Activated CD4-positive, alpha-beta T cell treated with anti-CD3 and anti-CD28 coated beads, Interleukin-2, amount 10 ng/mL, durations not matched to agents 7 days and 5 days (primary cell): ENCODE measurements at regions not wholly inside any gene's neighbourhood (a gene's known extent, or its start where the extent isn't known, plus 50 kb on each side); places are given as distances from the start of the nearest gene placed in this dataset.
"Not testable (repeated sequence)": the region's sequence is repeated elsewhere in the genome, so short reads cannot be mapped to it uniquely, and the experiment has no call there.

Experiments used
- CTCF ChIA-PET: fragments of 350-600 bp; sonication (Branson Sonifier 250); formaldehyde crosslinking; loops from one replicate; lab custom pipeline; 2021; ENCODE audit warnings: antibody characterized with exemption; lab: Charles Lee
- POLR2A ChIA-PET: fragments of 350-600 bp; sonication (Branson Sonifier 250); formaldehyde crosslinking; loops from one replicate; lab custom pipeline; 2021; ENCODE audit warnings: antibody characterized with exemption; lab: Charles Lee
- DNase-seq: peaks from one replicate; pipeline ENCODE4 v3.0.0-alpha.2; 2020
- H3K27ac Mint-ChIP-seq: one replicate; pipeline ENCODE4 v1.8.0; 2021; ENCODE audit warnings: mild to moderate bottlenecking, moderate library complexity, mixed read lengths
- H3K27me3 Mint-ChIP-seq: one replicate; pipeline ENCODE4 v1.8.0; 2021; ENCODE audit warnings: mixed read lengths
- H3K36me3 Mint-ChIP-seq: one replicate; pipeline ENCODE4 v1.8.0; 2021; ENCODE audit warnings: low read depth, mixed read lengths
- H3K4me1 Mint-ChIP-seq: one replicate; pipeline ENCODE4 v1.8.0; 2021; ENCODE audit warnings: mixed read lengths
- H3K4me3 Mint-ChIP-seq: one replicate; pipeline ENCODE4 v1.8.0; 2021; ENCODE audit warnings: mild to moderate bottlenecking, moderate library complexity, mixed read lengths
- H3K9me3 Mint-ChIP-seq: one replicate; pipeline ENCODE4 v1.8.0; 2021; ENCODE audit warnings: mixed read lengths

DNA sequence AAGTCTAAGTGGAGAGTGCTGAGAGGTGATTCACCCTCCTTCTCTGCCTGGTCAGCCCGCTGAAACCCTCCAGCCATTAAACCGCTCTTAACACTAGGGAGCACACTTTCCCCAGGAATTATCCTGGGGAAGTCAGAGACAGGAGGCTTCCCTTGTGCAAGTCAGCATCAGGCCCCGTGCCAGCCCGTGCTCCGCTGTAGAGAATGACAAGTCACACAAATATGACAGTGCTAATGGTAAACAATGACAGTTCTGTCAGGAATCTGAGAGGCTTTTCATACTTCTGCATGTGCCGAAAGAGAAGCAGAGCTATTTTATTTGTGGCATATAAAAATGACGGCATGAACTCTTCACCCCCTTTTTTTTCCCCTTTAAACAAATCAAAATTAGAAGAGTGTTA lies 816.9 kb upstream of the SLC10A2 start:
- H3K27ac Mint-ChIP-seq: no peak overlapping the region
- POLR2A ChIA-PET: no interaction called here
- H3K4me1 Mint-ChIP-seq: no peaks in the 10 kb centered on the region
- H3K9me3 Mint-ChIP-seq: no peaks in the 10 kb centered on the region
- no peak overlapping the region for H3K4me3 Mint-ChIP-seq
- CTCF ChIA-PET: no interaction called here
- no peaks in the 10 kb centered on the region for H3K36me3 Mint-ChIP-seq
- H3K27me3 Mint-ChIP-seq: no peaks in the 10 kb centered on the region
- DNase-seq: no peak

DNA sequence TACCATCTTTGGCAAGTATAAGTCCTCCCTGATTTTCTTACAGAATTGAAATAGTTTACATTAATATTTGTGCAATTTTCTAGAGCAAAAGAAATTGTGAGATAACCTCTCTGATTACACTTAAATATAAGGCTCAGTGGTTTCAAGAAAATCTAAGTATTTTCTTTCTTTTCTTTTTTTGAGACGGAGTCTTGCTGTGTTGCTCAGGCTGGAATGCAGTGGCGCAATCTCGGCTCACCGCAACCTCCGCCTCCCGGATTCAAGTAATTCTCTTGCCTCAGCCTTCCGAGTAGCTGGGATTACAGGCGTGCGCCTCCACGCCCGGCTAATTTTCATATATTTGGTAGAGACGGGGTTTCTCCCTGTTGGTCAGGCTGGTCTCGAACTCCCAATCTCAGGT lies 813.9 kb upstream of the SLC10A2 start:
- DNase-seq, H3K4me3 Mint-ChIP-seq: not testable (repeated sequence)

DNA sequence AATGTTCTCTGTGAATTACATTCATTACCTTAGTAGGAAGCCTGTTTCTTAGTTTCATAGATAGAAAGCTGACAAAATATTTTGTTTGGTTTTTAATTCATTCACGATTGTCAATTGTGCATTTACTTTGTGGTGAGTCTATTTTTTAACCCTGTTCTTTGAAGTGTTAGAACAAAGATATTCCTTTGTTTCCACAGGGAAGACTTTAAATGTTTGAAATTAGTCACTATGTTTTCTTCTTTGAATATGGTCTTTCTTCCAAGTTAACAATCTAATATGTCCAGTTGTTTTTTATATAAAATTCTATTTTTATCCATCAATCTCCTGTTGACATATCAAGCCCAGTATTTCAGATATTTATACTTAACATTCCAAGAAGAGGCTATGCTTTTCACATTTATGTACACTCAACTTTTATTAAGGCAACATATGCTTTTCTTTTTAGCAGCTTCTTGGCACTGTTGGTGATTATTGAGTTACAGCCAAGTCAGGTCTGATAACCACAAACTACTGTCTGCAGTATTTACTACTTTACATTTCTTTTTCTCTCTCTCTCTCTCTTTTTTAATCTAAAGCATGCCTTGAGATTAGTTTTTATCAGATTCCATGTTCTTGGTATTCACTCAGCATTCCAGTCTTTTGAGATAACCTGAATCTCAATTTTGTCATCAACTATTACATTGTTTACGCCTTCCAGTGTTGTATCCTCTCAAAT lies 812.8 kb upstream of the SLC10A2 start:
- H3K27me3 Mint-ChIP-seq: no peaks in the 10 kb centered on the region
- H3K36me3 Mint-ChIP-seq: no peaks in the 10 kb centered on the region

More for the DNA sequence above, 813.9 kb upstream of the SLC10A2 start:
- H3K4me1 Mint-ChIP-seq, POLR2A ChIA-PET, H3K27me3 Mint-ChIP-seq, H3K9me3 Mint-ChIP-seq, H3K27ac Mint-ChIP-seq, CTCF ChIA-PET, H3K36me3 Mint-ChIP-seq: not testable (repeated sequence)

DNA sequence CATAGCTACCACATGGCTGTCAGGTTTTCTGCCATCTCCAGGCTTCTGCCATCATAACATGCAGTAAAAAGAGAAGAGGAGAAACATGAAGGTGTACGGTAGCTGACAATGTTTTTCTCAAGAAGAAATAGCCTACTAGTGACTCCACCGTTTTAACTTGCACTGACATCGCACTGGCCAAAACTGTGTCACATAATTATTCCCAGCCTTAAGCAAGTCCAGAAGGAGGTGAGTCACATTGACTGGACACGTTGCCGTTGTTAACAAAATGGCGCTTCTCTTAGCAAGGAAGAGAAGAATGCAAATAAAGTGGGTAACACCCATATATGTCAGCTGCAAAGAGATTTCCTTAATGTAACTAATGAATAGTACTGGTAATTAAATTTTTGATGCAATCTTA lies 810.4 kb upstream of the SLC10A2 start:
- Mint-ChIP-seq H3K36me3 (no peaks in the 10 kb centered on the region), H3K27ac (no peak overlapping the region), H3K27me3 (no peaks in the 10 kb centered on the region), H3K4me3 (no peak overlapping the region), H3K9me3 (no peaks in the 10 kb centered on the region), H3K4me1 (no peaks in the 10 kb centered on the region)
- DNase-seq: no peak
- ChIA-PET POLR2A (no interaction called here), CTCF (no interaction called here)

More for the DNA sequence above, 812.8 kb upstream of the SLC10A2 start:
- Mint-ChIP-seq H3K4me1 (no peaks in the 10 kb centered on the region), H3K27ac (no peak overlapping the region), H3K4me3 (no peak overlapping the region), H3K9me3 (no peaks in the 10 kb centered on the region)
- ChIA-PET CTCF (no interaction called here), POLR2A (no interaction called here)
- no peak for DNase-seq

DNA sequence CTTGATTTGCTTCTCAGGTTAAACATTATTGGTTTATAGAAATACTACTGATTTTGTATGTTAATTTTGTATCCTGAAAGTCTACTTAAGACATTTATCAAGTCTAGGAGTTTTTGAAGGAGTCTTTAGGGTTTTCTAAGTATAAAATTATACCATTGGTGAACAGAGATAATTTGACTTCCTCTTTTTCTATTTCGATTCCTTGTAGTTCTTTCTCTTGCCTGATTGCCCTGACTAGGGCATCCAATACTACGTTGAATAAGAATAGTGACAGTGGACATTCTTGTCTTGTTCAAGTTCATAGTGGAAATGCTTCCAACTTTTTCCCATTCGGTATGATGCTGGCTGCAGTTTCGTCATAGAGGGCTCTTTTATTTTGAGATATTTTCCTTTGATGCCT lies 807.5 kb upstream of the SLC10A2 start:
- Mint-ChIP-seq H3K36me3 (no peaks in the 10 kb centered on the region), H3K27me3 (no peaks in the 10 kb centered on the region), H3K4me1 (no peaks in the 10 kb centered on the region), H3K27ac (no peak overlapping the region), H3K4me3 (no peak overlapping the region), H3K9me3 (peaks cover 3% of the 10 kb centered on the region)
- ChIA-PET CTCF (no interaction called here), POLR2A (no interaction called here)
- no peak for DNase-seq

DNA sequence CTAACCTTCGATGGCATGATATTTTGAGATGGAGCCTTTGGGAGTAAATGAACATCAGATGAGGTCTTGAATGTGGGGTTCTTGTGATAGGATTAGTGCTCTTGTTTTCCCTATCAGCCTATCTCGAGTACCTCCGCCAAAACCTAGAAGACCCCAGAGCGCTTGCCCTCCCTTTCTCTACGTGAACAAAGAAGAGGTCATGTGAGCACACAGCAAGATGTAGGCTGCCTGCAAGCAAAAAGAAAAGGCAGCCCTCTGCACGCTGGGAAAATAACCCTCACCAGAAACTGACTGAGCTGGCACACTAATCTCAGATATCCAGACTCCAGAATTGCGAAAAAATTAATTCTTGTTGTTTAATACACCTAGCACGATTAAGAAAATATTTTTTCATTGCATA lies 799.8 kb upstream of the SLC10A2 start:
- POLR2A ChIA-PET: no interaction called here
- Mint-ChIP-seq H3K27me3 (no peaks in the 10 kb centered on the region), H3K9me3 (peaks cover 3% of the 10 kb centered on the region), H3K36me3 (no peaks in the 10 kb centered on the region), H3K4me1 (no peaks in the 10 kb centered on the region), H3K4me3 (no peak overlapping the region), H3K27ac (no peak overlapping the region)
- CTCF ChIA-PET: no interaction called here
- no peak for DNase-seq

DNA sequence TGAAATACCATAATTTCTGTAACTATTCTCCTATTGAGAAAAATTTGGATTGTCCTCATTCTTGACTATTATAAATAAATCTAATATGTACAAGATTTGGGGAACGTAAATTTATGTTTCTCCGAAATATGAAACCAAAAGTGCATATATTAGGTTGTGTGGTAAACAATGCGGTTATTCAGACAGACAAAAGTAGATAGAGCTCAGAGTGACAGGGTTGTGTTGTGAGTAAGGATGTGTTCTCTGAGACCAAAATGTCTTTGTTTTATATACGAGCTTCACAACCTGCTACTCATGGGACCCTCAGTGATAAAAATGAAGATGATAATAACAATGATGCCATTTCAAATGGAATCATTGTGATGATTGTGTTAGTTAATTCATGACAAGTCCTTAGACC lies 796.3 kb upstream of the SLC10A2 start:
- POLR2A ChIA-PET: no interaction called here
- no peak overlapping the region for H3K4me3 Mint-ChIP-seq

DNA sequence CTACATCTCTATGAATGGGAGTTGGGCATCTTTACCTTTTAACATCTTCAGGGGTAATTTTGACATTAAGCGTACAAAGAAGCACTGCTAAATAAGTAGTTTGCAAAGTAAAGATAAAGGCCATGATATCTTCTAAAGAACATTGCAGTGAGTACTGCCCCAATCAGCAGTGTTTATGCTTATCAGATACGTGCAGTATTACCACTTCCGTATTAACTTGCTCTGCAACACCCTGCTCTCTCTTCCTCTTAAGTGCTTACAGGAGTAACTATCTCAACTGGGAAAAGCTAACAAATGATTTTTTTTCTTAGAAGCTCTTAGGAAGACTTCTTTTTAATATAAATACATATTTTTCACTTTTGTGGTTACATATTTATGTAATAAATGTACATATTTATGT lies 793.7 kb upstream of the SLC10A2 start:
- no peak overlapping the region for H3K4me3 Mint-ChIP-seq
- H3K27me3 Mint-ChIP-seq: no peaks in the 10 kb centered on the region
- POLR2A ChIA-PET: no interaction called here
- CTCF ChIA-PET: no interaction called here
- H3K9me3 Mint-ChIP-seq: no peaks in the 10 kb centered on the region
- H3K27ac Mint-ChIP-seq: peak overlapping the region; percentile 23
- no peak for DNase-seq
- H3K36me3 Mint-ChIP-seq: no peaks in the 10 kb centered on the region
- H3K4me1 Mint-ChIP-seq: no peaks in the 10 kb centered on the region

More for the DNA sequence above, 796.3 kb upstream of the SLC10A2 start:
- CTCF ChIA-PET: no interaction called here
- no peak for DNase-seq
- no peaks in the 10 kb centered on the region for H3K36me3 Mint-ChIP-seq
- H3K27me3 Mint-ChIP-seq: no peaks in the 10 kb centered on the region
- no peaks in the 10 kb centered on the region for H3K4me1 Mint-ChIP-seq
- H3K9me3 Mint-ChIP-seq: no peaks in the 10 kb centered on the region
- no peak overlapping the region for H3K27ac Mint-ChIP-seq

DNA sequence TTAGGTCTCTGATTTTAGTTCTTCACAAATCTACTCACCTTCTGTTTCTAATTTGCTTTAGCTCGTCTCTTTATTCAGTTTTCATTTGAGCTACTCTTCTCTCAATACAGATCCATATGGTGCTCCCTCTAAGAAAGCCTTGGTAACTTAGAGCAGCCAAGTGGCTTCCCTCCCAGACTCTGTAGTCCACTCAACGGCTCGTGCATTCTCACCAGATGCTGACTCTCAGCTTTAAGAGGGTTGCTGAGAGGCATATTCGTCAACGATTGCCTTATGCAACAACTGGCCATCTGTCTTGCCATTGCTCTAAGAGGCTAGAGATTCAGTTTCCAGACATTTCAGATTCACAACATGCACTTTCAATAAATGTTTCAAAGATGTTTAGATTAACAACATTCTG lies 785.8 kb upstream of the SLC10A2 start:
- no peaks in the 10 kb centered on the region for H3K27me3 Mint-ChIP-seq
- no peak for DNase-seq
- no peak overlapping the region for H3K27ac Mint-ChIP-seq
- H3K4me3 Mint-ChIP-seq: no peak overlapping the region
- POLR2A ChIA-PET: no interaction called here
- no peaks in the 10 kb centered on the region for H3K4me1 Mint-ChIP-seq
- H3K36me3 Mint-ChIP-seq: no peaks in the 10 kb centered on the region
- CTCF ChIA-PET: interaction anchor here (0.6 to 1.0 kb wide), 2 partner anchors 14 to 1676 kb away, joined by 3 to 5 read pairs; no protein-coding TSS in a partner anchor
- H3K9me3 Mint-ChIP-seq: no peaks in the 10 kb centered on the region

DNA sequence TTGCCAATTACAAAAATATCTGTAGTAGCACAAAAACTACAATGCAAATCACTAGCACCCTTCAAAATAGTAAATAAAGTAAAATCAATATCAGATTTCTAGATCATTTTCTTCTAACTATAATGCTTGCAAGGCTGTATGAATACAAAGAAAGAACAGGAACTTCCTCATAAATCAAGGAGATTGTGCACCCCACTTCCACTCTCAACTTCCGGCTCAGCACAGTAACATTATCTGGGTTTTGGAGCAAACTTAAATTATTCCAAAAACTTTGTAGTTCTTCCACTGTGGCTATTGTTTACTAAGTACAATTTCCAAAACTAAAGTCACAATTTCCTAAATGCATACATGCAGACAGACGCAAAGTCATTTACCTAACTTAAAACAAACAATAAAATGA lies 778.3 kb upstream of the SLC10A2 start:
- ChIA-PET CTCF (no interaction called here), POLR2A (no interaction called here)
- no peaks in the 10 kb centered on the region for H3K9me3 Mint-ChIP-seq
- H3K4me1 Mint-ChIP-seq: no peaks in the 10 kb centered on the region
- H3K4me3 Mint-ChIP-seq: no peak overlapping the region
- H3K36me3 Mint-ChIP-seq: no peaks in the 10 kb centered on the region
- no peaks in the 10 kb centered on the region for H3K27me3 Mint-ChIP-seq
- DNase-seq: no peak
- no peak overlapping the region for H3K27ac Mint-ChIP-seq

DNA sequence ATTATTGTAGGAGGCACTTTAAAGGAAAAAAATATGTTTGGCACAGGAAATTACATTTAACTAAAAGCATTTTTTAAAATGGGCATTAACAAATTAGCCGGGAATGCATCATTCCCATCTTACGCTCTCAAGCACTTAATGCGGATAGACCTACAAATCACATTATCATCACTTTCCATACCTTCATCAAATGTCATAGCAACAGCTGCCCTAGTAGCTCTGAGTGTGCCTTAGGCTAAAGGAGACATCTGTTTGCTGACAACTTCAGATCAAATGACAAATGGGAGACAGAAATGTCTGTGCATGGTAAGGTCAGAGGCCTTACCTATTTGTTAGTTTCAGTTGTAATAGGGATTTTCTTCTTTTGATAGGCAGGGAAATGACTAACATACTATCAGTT lies 773.2 kb upstream of the SLC10A2 start:
- Mint-ChIP-seq H3K4me1 (no peaks in the 10 kb centered on the region), H3K4me3 (no peak overlapping the region), H3K36me3 (no peaks in the 10 kb centered on the region), H3K27me3 (no peaks in the 10 kb centered on the region), H3K27ac (no peak overlapping the region), H3K9me3 (no peaks in the 10 kb centered on the region)
- DNase-seq: no peak
- CTCF ChIA-PET: no interaction called here
- POLR2A ChIA-PET: no interaction called here

DNA sequence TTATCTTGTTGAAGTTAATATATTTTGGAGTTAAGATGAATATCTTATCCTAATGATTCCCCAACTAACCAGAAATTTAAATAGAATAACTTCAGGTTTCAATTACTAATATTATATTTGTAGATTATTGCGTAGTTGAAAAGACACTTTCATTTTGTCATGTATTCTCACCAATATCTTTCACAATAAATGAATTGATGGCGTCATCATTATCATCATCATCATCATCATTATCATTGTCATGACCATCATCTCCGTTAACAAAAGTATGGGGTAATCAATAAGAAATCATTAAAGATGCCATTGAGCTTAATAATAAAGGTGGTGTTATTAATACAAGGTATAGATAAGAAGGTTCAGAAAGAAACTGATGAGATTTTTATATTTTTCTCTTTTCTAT lies 768.8 kb upstream of the SLC10A2 start:
- POLR2A ChIA-PET: no interaction called here
- Mint-ChIP-seq H3K27me3 (no peaks in the 10 kb centered on the region), H3K27ac (no peak overlapping the region), H3K9me3 (no peaks in the 10 kb centered on the region), H3K36me3 (no peaks in the 10 kb centered on the region), H3K4me1 (no peaks in the 10 kb centered on the region), H3K4me3 (no peak overlapping the region)
- CTCF ChIA-PET: no interaction called here
- no peak for DNase-seq

DNA sequence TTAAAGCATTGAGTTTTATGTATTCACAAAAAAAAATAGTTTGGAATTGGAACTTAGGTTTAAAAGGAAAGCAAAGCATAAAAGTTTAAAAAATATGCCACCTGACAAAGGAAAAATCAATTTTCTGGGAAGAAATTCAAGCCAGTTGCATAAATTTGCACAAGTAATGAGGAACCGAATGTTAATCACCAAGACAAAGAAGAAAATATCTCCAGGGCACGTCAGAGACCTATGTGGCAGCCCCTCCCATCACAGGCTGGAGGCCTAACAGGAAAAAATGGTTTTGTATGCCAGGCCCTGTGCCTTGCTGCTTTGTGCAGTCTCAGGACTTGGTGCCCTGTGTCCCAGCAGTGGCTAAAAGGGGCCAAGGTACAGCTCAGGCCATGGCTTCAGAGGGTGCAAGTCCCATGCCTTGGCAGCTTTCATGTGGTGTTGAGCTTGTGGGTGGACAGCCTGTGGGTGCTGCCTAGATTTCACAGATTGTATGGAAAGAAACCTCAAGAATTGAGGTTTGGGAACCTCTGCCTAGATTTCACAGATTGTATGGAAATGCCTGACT lies 767.2 kb upstream of the SLC10A2 start:
- CTCF ChIA-PET: no interaction called here
- Mint-ChIP-seq H3K4me1 (no peaks in the 10 kb centered on the region), H3K9me3 (no peaks in the 10 kb centered on the region), H3K36me3 (no peaks in the 10 kb centered on the region), H3K27me3 (no peaks in the 10 kb centered on the region), H3K27ac (no peak overlapping the region), H3K4me3 (no peak overlapping the region)
- no peak for DNase-seq
- POLR2A ChIA-PET: no interaction called here

DNA sequence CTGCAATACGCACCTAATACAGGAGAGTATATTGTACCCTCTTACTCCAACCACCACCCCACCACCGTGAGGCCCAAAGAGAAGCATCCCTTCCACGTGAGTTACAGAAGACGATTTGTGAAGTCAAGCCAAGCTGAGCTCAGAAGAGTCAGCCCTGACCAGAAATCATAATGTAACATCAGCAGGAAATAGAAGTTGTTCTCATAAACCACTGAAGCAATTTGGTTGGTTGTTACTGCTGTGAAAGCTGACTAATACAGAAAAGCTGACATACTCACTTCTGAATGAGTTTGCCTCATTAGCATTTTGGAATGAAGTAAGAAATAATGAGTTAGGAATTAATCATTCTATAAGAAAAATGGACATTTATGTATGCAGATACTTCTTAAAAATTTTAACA lies 749.4 kb upstream of the SLC10A2 start:
- Mint-ChIP-seq H3K4me3 (no peak overlapping the region), H3K4me1 (no peaks in the 10 kb centered on the region), H3K27me3 (no peaks in the 10 kb centered on the region), H3K9me3 (peaks cover 8% of the 10 kb centered on the region), H3K36me3 (no peaks in the 10 kb centered on the region), H3K27ac (no peak overlapping the region)
- no peak for DNase-seq
- ChIA-PET CTCF (no interaction called here), POLR2A (no interaction called here)
